ENCODE measurements at regions not wholly inside any gene's neighbourhood (a gene's known extent, or its start where the extent isn't known, plus 50 kb on each side); places are given as distances from the start of the nearest gene placed in this dataset.
"Not testable (repeated sequence)": the region's sequence is repeated elsewhere in the genome, so short reads cannot be mapped to it uniquely, and the experiment has no call there.

DNA sequence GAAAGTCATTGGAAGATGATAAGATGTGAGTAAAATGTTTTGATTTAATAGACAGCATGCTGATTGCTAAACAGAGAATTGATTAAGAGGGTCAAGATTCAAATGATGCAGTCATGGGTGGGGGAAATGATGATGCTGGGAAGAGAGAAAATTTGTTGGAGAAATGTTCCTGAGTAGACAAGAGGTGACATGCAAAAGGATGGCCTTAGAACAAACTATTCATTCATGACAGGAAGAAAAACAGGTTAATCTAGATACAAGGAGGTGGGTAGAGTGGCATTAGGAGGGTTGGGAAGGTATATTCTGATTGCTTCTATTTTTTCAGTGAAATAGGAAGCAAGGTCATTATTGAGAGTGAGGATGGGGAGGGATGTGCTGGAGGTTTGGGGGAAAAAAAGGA is 146.7 kb downstream of the SEM1 start:
- in situ Hi-C loops (cut with HindIII; ENCODE audit: low sequenced_read_pairs): no loop called here
- no peak for DNase-seq (ENCODE audit: low read depth)
- no peak overlapping the region for H3K4me3 ChIP-seq (ENCODE audit: low read depth, low read length)
- TF ChIP-seq, protein P1, sequence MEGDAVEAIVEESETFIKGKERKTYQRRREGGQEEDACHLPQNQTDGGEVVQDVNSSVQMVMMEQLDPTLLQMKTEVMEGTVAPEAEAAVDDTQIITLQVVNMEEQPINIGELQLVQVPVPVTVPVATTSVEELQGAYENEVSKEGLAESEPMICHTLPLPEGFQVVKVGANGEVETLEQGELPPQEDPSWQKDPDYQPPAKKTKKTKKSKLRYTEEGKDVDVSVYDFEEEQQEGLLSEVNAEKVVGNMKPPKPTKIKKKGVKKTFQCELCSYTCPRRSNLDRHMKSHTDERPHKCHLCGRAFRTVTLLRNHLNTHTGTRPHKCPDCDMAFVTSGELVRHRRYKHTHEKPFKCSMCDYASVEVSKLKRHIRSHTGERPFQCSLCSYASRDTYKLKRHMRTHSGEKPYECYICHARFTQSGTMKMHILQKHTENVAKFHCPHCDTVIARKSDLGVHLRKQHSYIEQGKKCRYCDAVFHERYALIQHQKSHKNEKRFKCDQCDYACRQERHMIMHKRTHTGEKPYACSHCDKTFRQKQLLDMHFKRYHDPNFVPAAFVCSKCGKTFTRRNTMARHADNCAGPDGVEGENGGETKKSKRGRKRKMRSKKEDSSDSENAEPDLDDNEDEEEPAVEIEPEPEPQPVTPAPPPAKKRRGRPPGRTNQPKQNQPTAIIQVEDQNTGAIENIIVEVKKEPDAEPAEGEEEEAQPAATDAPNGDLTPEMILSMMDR (IDR thresholded peaks at IDR 0.05; ENCODE audit: low read depth, low read length, missing control alignments): no peak

DNA sequence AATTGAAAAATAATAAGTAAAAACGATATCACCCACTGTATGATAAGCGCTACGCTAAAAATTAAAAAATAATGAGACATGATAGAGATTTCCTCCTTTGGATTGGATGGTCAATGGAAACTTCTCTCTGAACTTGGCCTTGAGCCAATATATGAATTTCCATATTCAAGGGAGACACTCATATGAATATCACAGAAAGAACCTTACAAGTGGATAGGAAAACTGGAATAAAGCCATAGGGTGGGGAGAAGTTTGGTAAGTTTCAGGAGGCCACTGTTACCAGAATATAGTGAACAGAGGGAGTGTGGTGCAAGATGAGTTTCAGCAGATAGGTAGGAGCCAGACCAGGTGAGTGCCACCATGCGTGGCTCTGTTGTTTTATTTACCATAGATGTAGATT is 147.2 kb downstream of the SEM1 start:
- H3K4me3 ChIP-seq (ENCODE audit: low read depth, low read length): no peak overlapping the region
- in situ Hi-C loops (cut with HindIII; ENCODE audit: low sequenced_read_pairs): no loop called here
- DNase-seq (ENCODE audit: low read depth): no peak
- TF ChIP-seq, protein P1 (IDR thresholded peaks at IDR 0.05; ENCODE audit: low read depth, low read length, missing control alignments): no peak

DNA sequence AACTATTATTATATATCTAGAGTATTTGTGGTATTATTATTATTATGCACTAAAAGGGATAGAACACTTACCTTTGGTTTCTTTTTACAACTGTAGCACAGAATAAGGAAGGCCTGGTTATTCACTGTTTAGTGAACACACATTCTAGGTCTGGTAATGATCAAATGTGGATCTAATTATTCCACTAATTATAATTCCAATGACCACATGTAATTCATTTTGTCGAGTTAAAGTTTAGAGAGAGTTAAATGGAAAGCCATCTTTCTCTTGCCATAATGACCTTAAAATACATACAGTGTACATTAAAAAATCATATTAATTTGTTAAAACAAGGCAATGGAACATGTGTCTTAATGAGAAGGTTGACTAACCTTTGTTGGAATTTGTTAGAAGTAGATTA is 147.8 kb downstream of the SEM1 start:
- in situ Hi-C loops (cut with HindIII; ENCODE audit: low sequenced_read_pairs): no loop called here
- no peak for DNase-seq (ENCODE audit: low read depth)
- TF ChIP-seq, protein P1 (IDR thresholded peaks at IDR 0.05; ENCODE audit: low read depth, low read length, missing control alignments): no peak
- no peak overlapping the region for H3K4me3 ChIP-seq (ENCODE audit: low read depth, low read length)

DNA sequence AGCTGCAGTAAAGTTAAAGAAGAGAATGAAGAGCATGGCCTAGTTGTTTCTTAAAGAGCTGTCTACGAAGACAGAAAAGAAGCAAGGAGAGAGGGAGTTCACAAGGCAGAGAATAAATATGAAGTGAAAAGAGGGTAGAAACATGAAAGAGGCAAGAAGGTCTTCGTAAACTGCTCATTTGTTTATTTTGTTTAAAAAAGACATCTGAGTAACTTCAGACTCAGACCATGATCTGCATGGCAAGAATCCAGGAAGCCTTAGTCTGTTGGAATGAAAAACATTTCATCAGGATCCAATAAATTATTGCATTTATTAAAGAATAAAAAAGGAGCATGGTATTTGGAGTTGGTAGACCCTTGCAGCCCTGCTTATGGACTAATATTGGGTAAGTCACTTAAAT is 151.1 kb downstream of the SEM1 start:
- TF ChIP-seq, protein P1 (IDR thresholded peaks at IDR 0.05; ENCODE audit: low read depth, low read length, missing control alignments): no peak
- no peak for DNase-seq (ENCODE audit: low read depth)
- H3K4me3 ChIP-seq (ENCODE audit: low read depth, low read length): no peak overlapping the region
- in situ Hi-C loops (cut with HindIII; ENCODE audit: low sequenced_read_pairs): no loop called here

DNA sequence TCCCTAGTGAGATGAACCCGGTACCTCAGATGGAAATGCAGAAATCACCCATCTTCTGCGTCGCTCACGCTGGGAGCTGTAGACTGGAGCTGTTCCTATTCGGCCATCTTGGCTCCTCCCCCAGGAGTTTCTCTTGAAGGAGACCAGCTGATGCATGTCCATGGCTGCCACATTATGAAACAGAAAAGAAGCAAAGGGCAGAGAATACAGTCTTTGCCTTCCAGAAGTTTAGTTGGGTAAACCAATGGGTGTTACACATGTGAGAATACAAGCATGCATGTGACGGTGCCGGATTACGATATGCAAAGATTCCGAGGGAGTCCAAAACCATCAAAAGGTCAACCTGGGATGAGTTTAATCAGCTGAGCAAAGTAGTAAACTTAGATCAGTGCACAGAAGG is 151.6 kb downstream of the SEM1 start:
- in situ Hi-C loops (cut with HindIII; ENCODE audit: low sequenced_read_pairs): no loop called here
- no peak for DNase-seq (ENCODE audit: low read depth)
- no peak overlapping the region for H3K4me3 ChIP-seq (ENCODE audit: low read depth, low read length)
- TF ChIP-seq, protein P1 (IDR thresholded peaks at IDR 0.05; ENCODE audit: low read depth, low read length, missing control alignments): no peak

DNA sequence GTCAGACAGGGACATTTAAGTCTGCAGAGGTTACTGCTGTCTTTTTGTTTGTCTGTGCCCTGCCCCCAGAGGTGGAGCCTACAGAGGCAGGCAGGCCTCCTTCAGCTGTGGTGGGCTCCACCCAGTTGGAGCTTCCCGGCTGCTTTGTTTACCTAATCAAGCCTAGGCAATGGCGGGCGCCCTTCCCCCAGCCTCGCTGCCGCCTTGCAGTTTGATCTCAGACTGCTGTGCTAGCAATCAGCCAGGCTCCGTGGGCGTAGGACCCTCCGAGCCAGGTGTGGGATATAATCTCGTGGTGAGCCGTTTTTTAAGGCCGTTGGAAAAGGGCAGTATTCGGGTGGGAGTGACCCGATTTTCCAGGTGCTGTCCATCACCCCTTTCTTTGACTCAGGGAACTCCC is 152.0 kb downstream of the SEM1 start:
- in situ Hi-C loops (cut with HindIII; ENCODE audit: low sequenced_read_pairs); DNase-seq (ENCODE audit: low read depth): not testable (repeated sequence)

DNA sequence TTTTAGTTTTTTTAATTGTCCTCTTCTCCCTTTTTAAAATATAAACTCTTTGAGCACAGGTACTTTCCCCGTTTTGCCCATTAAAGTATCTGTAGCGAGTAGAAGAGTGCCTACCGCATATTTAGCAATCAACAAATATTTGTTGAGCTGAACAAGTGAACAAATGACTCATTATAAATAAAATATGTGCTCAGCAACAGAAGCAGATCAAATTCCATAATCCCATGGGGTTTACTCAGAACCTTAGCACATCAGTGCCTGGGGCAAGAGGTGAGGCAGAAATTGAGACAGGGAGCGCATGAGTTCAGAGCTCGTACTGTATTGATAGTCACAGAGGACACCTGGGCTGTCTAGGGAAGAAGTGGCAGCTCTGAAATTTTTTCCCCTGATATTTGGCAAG is 161.0 kb downstream of the SEM1 start:
- TF ChIP-seq, protein P1 (IDR thresholded peaks at IDR 0.05; ENCODE audit: low read depth, low read length, missing control alignments): no peak
- in situ Hi-C loops (cut with HindIII; ENCODE audit: low sequenced_read_pairs): no loop called here
- no peak overlapping the region for H3K4me3 ChIP-seq (ENCODE audit: low read depth, low read length)
- DNase-seq (ENCODE audit: low read depth): no peak

More for the DNA sequence above, 152.0 kb downstream of the SEM1 start:
- not testable (repeated sequence) for H3K4me3 ChIP-seq (ENCODE audit: low read depth, low read length)
